HG03175 (cell line): ENCODE measurements at regions not wholly inside any gene's neighbourhood (a gene's known extent, or its start where the extent isn't known, plus 50 kb on each side); places are given as distances from the start of the nearest gene placed in this dataset.

Experiments used
- ATAC-seq: cut with Tn5 transposase; IDR thresholded peaks from one replicate; pipeline ENCODE4 v1.9.1; 2021; ENCODE audit warnings: mild to moderate bottlenecking, moderate library complexity; ENCODE audit not compliant: unreplicated experiment

DNA sequence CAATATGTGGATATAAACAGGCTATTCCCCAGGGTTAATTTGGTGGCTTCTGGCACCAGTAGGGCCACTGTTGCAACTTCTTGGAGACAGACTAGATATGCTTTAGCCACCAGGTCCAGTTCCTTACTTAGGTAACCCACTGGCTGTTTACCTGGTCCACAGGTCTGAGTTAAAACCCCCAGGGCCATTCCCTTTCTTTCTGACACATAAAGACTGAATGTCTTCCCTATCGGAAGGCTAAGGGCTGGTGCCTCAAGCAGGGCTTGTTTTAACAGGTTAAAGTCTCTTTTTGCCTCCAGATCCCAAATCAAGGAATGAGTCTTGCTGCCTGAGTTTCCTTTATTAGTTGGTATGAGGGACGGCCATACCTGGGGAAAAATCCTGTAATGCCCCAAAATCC lies 1052.7 kb upstream of the CNTN5 start:
- no peak for ATAC-seq

DNA sequence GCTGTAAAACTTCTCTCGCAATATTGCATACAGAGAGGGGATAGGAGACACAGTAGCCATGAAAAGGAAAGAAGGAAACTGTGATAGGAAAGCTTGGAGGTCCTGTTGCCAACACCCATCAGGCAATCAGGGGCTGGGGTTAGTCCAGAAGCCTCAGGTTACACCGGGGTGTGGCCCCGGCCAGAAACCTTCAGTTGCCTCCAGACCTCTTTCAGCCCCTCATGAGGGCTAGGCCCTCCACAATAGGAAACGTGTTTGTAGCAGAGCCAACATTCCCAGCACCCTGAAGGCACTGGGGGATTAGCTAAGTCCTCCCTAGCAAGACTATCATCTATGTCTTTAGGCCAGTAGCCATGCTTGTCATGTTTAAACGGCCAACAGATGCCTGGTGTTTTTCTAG lies 1048.0 kb upstream of the CNTN5 start:
- no peak for ATAC-seq

DNA sequence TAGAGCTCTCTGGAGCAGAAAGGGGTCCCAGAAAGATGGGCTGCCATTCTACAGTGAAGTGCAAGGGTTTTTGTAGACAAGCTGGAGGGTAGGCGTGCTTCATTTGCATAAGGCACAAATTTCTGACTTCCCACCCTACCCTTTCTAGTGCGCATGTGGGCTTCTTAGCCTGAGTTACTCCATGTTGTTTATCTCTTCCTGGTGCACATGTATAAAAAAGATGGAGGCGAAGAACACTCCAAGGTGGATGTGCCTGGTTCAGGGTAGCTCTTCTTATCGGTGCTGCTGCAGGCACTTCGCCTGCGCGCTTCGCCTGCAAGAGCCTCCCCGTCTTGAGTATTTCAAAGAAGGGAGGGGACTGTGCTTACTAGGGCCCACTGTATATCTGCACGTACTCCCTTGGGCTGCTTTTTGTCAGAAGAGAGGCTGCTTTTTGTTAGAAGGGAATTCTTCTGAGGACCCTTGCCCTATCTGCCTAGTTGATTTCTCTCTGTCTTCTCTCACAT lies 1047.3 kb upstream of the CNTN5 start:
- ATAC-seq = no peak

DNA sequence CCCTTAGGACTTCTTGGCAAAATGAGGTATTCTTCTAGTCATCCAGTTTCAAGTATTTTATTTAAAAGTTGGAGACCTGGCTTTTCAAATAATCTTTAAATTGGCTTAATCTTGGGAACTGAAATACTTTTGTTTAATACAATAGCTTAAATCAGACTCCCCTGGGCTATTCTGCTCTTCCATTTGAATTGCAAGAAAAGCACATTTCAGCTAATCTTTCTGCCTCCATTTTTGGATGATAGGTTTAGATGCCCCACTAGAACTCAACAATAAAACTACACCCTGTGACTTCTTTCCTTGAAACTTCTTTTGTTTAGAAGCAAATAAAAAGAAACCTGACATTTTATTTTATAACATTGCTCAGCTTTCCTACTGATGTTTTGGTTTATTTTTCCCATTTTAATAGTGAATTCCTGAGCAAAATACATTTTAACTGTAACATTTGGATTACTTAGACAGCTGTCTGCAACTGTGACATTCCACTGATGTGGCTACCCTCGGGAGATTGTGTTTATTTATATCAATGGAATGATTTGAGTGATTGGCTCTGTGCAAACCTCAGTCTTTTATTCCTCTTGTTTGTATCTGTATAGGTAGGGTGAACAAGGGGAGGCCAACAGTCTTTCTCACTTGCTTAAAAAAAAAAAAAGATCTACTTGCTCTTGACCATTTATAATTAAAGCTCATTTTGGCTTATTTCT lies 1045.8 kb upstream of the CNTN5 start:
- no peak for ATAC-seq

DNA sequence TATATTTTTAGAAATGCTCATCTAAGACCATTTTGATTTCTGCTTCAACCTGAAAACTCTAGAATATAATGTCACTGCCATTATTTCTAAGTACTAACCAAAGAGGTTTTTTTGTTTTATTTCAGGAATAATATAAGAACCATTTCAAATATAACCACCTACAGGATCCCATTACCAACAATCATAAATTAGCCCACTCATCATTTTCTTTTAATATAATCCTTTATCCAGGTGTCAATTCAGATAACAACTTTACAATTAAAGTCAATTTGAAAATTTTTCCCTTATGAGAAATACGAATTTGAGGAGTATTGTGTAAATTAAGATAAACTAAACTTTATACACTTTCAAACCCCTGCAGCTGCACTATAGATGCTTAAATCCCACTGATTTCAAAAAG lies 1043.0 kb upstream of the CNTN5 start:
- no peak for ATAC-seq

DNA sequence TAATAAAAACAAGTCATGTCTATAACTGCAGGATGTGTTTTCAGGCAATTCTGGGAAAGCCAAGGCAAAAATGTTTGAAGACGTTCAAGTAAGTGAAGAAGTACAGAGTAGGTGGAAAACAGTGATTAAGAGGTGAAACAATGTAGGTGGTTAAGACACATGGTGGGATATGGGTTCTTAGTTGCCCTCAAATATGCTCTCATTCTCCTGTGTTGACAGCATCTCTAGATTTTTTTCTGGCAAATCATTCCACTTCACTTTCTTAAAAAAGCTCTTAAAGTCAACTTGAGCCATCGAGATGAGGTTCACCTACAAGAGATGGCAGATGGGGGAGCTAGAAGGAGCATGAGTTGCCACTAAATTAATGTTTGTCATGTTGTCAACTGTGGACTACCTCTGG lies 1041.0 kb upstream of the CNTN5 start:
- ATAC-seq = no peak

DNA sequence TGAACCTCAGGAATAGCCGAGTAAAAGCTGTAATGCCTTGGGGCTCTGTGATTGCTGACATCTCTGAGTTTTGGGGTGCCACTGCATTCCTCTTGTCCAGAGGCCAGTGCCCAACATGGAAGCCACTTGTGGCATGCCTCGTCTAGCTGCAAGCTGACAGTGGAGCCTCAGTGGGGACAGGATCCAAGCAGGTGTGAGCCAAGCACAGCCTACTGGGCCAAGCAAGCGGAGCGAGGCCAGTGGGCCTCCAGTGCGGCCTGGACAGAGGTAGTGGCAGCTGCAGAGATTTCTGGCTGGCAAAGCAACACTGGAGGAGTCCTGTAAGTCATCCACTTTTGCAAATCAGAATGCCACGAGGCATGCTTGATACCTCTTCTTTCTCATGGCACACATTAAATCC lies 1038.2 kb upstream of the CNTN5 start:
- ATAC-seq = no peak

DNA sequence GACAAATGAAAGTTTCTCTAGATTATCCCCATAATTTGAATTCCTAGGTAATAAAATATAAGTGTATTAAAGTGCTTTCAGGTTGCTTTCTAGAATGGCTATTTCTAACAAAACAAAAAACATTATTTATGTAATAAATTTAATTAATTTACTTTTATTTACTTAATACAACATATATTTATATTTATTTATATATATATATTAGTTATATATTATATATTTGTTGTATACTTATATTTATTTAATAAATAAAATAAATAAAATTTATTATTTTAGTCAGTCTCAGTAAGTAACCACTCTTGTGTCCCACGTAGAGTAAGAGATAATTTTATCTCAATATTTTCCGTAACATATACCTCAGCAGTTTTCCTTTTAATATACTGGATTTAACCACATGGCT lies 1031.6 kb upstream of the CNTN5 start:
- ATAC-seq = no peak

DNA sequence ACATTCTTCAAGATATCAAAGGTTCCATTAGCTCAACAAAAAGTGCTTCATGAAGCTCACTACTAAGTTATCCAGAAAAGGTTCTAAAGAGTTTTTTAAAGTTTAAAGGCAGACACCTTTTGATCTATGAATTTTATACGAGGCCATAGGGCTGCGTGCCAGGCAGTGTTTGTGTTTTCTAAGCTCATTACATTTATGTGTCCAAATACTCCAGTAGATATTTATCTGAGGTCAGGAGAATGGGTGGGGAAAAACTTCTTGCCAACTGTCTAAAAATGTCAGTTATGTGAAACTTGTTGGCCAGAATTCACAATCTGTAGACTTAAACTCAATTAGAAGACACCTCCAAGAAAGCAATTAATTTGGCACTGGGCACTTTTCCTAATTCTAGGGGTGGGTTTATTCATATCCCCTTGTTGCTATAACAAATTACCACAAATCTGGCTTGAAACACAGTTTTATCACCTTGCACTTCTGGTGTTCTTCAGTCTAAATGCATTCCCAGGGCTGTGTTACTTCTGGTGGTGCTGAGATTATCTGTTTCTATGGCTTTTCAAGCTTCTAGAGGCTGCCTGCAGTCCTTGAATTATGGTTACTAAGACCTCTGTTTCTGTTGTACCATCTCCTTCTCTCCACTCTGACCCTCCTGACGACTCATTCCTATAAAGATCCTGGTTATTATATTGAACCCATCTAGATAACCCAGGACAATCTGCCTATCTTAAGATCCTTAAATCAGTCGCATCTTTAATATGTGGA lies 1030.4 kb upstream of the CNTN5 start:
- no peak for ATAC-seq

DNA sequence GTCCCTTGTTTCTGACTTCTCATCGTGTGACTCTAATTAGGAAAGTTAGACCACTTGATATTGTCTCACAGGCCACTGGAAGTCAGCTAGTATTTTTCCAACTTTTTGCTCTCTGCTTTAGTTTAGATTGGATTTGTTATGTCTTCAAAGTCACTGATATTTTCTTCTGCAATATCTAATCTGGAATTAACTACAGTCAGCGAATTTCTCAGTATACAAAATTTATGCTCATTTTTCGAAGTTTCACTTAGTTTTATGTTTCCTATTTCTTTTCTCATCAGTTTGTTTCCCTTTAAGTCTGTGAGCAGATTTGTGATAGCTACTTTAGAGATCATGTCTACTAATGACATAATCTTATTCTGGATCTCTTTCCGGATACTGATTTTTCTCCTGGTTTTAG lies 1027.2 kb upstream of the CNTN5 start:
- ATAC-seq = no peak

DNA sequence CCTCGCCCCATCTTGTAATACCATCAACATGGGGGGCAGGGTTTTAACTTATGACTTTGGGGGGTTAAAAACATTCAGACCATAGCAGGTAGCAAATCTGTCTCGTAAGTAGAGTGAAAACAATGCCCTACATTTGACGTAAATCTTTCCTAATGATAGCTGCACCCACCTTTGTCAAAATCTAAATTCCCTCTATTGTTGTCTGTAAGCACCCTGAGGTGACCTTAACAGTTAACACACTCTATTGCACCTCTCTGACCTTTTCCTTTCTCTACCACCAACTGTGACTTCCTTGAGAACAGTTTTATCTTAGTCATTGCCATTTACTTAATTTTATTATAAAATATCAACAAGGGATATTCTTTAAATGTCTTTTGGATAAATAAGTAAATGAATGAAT lies 1024.9 kb upstream of the CNTN5 start:
- no peak for ATAC-seq

DNA sequence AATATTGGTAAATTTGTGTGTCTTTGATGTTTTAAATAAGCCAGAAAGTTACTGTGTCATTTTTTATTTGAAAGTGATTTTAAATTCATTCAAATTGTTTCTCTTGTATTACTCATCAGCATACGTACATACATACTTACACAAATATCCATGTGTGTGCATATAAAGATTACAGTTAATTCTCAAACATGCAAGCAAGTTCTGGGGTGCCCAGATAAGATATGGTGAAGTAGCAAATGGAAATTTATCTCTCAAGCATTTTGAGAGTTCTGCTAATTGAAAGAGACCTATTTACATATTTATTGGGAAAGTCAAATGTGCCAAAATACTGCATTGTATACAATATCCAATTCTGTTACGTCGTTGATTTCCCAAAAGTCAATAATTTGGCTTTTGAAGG lies 1024.0 kb upstream of the CNTN5 start:
- no peak for ATAC-seq

DNA sequence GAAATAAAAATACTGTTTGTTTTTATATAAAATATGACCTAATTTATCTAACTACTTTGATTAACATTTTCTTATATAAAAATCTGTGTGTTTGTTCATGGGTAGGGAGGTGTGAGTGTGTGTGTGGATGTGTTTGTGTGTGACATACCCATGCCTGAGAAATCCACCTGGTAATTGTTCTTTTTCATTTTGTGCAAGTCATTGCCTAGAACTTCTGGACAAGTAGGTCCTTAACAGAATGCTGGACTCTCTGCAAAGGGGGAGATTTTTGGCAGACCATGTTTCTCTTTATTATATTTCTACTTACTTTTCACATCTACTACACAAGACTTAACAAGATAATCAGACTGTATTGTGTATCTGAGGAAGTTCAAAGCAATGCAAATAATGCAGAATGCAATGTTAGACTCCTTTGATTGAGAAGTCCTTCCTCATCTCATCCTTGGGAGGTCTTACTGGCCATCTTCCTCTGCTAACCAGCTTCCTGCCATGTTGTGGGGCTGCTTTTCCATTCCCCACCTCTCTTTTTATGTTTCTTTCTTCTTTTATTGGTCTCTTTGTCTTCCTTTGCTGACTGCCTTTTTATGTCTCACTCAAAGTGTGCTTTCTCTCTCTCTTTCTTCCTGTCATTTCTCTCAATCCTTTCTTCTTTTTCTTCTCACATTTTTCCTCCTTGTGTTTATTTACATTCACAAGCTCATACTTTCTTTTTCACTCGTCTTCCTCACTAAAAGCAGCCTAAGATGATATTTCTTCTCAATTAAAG lies 1017.0 kb upstream of the CNTN5 start:
- ATAC-seq = no peak

DNA sequence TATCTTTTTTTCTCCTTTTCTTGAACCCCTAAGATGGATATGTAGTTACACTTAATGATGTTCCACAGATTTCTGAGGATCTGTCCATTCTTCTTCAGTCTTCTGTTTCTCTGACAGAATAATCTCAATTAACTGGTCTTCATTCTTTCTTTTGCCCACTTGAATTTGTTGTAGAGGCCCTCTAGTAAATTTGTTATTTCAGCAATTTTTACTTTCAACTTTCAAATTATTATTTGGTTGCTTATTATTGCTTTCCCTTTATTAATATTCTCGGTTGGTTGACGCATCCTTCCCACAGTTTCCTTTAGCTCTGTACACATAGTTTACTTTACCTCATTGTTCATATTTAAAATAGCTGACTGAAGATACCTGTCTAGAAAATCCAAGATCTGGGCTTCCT lies 1013.7 kb upstream of the CNTN5 start:
- no peak for ATAC-seq

DNA sequence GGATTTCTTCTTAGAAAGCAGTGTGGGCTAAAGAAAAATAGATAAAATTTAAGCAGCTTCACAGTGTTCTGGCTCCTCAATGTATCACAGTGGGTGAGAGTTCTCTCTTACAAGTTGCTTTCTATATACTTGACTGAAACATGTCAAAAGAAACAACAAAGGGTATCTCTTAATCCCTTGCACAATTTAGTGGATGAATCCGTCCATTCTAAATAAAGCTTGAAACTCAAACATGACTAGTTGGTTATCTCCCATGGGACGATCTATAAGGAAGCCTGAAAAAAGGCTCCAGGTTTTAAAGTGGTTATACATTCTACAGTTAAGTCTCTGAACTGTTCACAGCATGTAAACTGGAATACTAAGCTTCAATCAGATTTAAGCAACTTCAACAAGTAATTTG lies 993.1 kb upstream of the CNTN5 start:
- ATAC-seq = no peak

DNA sequence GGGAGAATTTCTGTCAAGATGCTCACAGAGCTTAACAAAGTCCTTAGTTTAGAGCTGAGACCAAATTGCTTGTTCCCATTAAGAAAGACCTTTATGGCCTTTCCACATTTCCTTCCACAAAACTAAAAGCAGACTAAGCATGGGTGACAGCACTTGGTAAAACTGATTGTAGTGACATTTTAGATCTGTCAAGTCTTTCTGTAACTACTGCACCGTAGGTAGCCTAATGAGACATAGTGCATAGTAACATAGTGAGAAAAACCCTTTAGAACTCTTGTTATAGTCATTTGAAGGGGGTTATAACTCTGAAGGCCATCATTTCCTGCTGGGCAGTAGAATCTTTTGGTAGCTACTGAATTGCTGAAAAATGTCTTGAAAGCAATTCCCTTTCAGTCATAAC lies 990.9 kb upstream of the CNTN5 start:
- no peak for ATAC-seq

DNA sequence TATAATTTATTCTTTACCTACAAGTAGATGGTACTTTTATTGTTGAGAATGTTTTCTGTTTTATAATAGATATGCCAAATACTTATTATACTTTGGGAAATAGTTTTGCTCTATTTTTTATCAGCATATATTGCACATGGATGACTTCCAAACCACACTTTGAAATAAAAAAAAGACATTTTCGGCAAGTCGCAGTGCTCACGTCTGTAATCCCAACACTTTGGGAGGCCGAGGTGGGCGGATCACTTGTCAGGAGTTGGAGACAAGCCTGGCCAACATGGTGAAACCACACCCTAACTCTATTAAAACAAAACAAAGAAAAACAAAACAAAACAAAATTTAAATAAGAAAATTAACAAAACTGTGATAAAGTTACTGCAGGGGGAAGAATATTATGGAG lies 983.9 kb upstream of the CNTN5 start:
- ATAC-seq = no peak

DNA sequence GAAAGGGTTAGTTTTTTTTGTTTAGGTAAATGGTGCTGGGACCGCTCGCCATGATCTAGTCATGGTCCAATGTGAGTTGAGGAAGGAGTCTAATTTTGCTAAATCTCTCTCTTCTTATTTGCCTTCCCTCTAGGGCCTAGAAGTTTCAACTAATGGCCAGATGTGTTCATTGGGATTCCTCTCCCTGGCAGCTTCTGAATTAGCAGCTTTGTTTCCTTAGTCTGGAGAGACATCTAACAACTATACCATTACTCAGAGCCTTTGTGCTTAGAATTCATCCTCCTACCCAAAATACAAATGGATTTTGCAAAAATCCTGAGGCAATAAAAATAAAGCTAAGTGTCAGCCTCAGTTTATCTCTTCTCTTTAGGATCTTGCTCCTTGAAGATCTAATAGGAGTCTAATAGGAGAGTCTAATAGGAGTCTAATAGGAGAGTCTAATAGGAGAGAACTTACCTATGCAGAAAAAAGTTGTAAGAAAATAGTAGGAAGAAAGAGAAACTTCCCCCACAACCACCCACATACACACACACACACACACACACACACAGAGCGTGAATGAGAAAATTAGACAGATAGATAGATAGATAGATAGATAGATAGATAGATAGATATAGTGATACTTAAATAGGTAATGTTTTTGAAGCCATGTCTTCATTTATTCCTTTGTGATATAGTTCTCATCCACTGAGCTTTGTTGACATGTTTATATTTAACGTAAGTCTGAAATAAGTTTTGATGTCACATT lies 980.5 kb upstream of the CNTN5 start:
- no peak for ATAC-seq

DNA sequence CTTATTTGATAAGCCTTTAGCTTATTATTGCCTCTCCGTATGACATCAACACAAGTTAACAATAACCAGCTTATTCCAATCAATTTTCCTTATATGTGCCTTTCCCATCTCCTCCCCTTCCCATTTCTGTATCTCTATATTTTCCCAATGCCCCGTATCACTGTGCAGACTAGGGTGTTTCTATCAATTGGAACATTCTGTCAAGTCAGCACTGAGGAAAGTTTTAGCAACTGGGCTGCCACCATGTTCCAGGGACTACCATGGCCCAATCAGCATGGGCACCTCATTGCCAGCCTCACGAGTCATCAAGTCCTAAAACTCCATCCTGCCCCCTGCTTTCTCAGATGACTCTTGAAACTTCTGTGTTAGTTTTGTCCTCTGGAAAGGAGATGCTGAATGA lies 973.1 kb upstream of the CNTN5 start:
- no peak for ATAC-seq

DNA sequence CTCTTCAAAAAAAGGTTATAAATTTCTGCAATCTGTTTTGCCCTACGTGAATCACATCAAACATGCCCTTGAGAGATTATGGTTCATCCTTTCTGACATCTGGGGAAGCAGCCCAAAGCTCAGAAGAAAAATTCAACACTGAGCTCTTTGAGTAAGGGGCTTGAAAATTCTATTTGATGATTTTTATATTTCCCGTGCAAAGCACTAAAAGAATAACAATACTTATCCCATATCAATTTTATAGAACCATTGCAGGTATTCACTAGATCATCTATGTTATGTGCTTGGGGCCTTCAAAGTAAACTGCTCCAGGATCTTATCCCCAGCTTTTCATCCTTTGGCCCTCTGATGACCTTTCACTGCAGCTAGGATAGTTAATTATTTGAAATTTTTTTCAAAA lies 966.9 kb upstream of the CNTN5 start:
- ATAC-seq = no peak

DNA sequence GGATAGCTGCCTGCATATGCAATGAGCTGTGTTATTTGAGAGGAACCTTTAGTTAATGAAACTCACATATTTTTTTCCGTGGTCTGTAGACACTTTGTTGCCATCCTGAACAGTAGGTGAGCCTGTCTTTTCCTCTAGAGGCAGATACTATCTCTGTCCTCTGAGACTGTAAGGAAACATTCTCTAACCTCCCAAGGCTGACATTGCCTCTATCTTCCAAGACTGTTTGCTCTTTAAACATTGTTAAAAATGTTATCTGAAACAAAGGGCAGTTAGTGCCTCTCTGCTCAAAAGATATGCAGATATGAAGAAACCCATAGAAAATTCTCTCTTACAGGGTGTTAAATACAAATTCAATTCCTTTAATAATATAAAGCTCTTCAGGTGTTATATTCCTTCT lies 963.8 kb upstream of the CNTN5 start:
- ATAC-seq = no peak
